Caki2 (cell line): ENCODE measurements at regions not wholly inside any gene's neighbourhood (a gene's known extent, or its start where the extent isn't known, plus 50 kb on each side); places are given as distances from the start of the nearest gene placed in this dataset.
A peak's percentile ranks its signal among the peaks of the same experiment; 100 is the strongest.

Source experiments
- DNase-seq: peaks from one replicate; pipeline ENCODE4 v3.0.0-alpha.2; 2015; ENCODE audit warnings: low read depth
- in situ Hi-C: cut with HindIII; loops from 2 replicates; pipeline ENCODE4 v1.10.0; 2016; ENCODE audit warnings: low sequenced_read_pairs, low pct_unique_long_range_greater_than_20kb, mixed read lengths

GRCh38 chr12:115474539-115475353 is 790.8 kb upstream of the TBX3 start:
- in situ Hi-C loops, result no loop called here
- DNase-seq, result no peak

- DNase-seq, result no peak
- in situ Hi-C loops, result no loop called here
These were observed 789.4 kb upstream of the TBX3 start for GRCh38 chr12:115473257-115473956.

- DNase-seq, result no peak
- in situ Hi-C loops, result no loop called here
These were observed 788.9 kb upstream of the TBX3 start for GRCh38 chr12:115472852-115473251.

GRCh38 chr12:115470977-115471376 is 787.0 kb upstream of the TBX3 start:
- no peak for DNase-seq
- in situ Hi-C loops, result no loop called here

- DNase-seq, result no peak
- in situ Hi-C loops, result no loop called here
These were observed 786.6 kb upstream of the TBX3 start for GRCh38 chr12:115470526-115470925.

- DNase-seq, result no peak
- in situ Hi-C loops, result no loop called here
These were observed 784.1 kb upstream of the TBX3 start for GRCh38 chr12:115468087-115468510.

- in situ Hi-C loops, result no loop called here
- DNase-seq, result no peak
These were observed 783.6 kb upstream of the TBX3 start for GRCh38 chr12:115467531-115467930.

- no peak for DNase-seq
- in situ Hi-C loops, result no loop called here
These were observed 782.1 kb upstream of the TBX3 start for GRCh38 chr12:115466076-115466475.

GRCh38 chr12:115464661-115465060 is 780.7 kb upstream of the TBX3 start:
- in situ Hi-C loops, result no loop called here
- DNase-seq, result no peak

GRCh38 chr12:115464111-115464581 is 780.2 kb upstream of the TBX3 start:
- DNase-seq, result no peak
- in situ Hi-C loops, result no loop called here

- in situ Hi-C loops, result no loop called here
- no peak for DNase-seq
These were observed 777.4 kb upstream of the TBX3 start for GRCh38 chr12:115461401-115461800.

GRCh38 chr12:115457798-115458197 is 773.8 kb upstream of the TBX3 start:
- in situ Hi-C loops, result no loop called here
- no peak for DNase-seq

- in situ Hi-C loops, result no loop called here
- DNase-seq, result no peak
These were observed 773.1 kb upstream of the TBX3 start for GRCh38 chr12:115456946-115457689.

GRCh38 chr12:115455268-115455681 is 771.3 kb upstream of the TBX3 start:
- no peak for DNase-seq
- in situ Hi-C loops, result no loop called here

- no peak for DNase-seq
- in situ Hi-C loops, result no loop called here
These were observed 768.8 kb upstream of the TBX3 start for GRCh38 chr12:115452751-115453281.

GRCh38 chr12:115451780-115452736 is 768.1 kb upstream of the TBX3 start:
- peak; percentile 4 for DNase-seq

GRCh38 chr12:115451151-115451779 is 767.3 kb upstream of the TBX3 start:
- in situ Hi-C loops, result no loop called here
- DNase-seq, result no peak

More at GRCh38 chr12:115451780-115452736, 768.1 kb upstream of the TBX3 start:
- in situ Hi-C loops, result no loop called here
